Stimulated activated effector memory CD8-positive, alpha-beta T cell treated with anti-CD3 and anti-CD28 coated beads, Interleukin-12 subunit alpha, Interleukin-12 subunit beta, amount 100 ng/mL, for 72 hours (primary cell): ENCODE measurements at regions not wholly inside any gene's neighbourhood (a gene's known extent, or its start where the extent isn't known, plus 50 kb on each side); places are given as distances from the start of the nearest gene placed in this dataset.

ENCODE experiments used
- ATAC-seq: fragments of 150-1000 bp; cut with Tn5 transposase; 2 replicates; pipeline ENCODE4 v1.10.0; 2021
- DNase-seq, 2 donors: peaks; one replicate each; pipeline ENCODE4 v3.0.0; 2021 to 2022; ENCODE audit warnings: low spot score in 2 of 2
- H3K27ac Mint-ChIP-seq: one replicate; pipeline ENCODE4 v1.8.0; 2022; ENCODE audit warnings: mild to moderate bottlenecking, mixed read lengths
- H3K36me3 Mint-ChIP-seq: one replicate; pipeline ENCODE4 v1.8.0; 2022; ENCODE audit warnings: mild to moderate bottlenecking, mixed read lengths
- H3K4me1 Mint-ChIP-seq: one replicate; pipeline ENCODE4 v1.8.0; 2022; ENCODE audit warnings: mixed read lengths
- H3K4me3 Mint-ChIP-seq: one replicate; pipeline ENCODE4 v1.8.0; 2022; ENCODE audit warnings: mild to moderate bottlenecking, mixed read lengths
- H3K9me3 Mint-ChIP-seq: one replicate; pipeline ENCODE4 v1.8.0; 2022; ENCODE audit warnings: mixed read lengths

DNA sequence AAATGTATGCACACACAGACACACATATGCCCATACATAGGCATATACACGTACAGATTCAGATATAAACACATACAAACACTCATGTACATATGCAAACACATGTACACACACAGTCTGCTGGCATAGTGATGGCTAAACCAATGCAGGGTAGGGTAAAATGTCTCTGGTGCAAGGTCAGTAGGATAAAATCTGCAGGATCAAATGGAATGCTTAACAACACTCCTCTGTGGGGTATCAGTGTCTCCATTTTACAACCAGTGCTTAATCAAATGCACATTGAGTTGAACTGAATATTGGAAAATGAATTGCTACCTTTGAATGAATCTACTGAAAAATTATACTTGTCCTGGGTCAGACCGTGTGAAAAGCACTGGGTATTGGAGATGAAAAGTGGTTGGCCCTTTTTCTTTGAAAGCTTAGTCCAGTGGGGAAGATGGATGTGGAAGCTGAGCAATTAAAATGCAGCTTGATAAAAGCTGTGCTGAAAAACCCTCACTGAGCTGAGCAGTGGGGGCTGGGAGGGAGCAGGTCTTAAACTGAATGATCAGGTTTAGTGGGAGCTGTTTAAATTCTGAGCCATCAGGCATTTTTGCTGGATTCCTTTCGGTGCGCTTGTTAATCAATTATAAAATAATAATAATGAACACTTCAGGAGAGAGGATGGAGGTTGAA is 314.7 kb downstream of the HAPSTR1 start:
- no peak for DNase-seq
- H3K4me1 Mint-ChIP-seq, result no peaks in the 10 kb centered on the region
- H3K9me3 Mint-ChIP-seq, result peaks cover 3% of the 10 kb centered on the region
- H3K27ac Mint-ChIP-seq, result no peak overlapping the region
- no peak overlapping the region for H3K4me3 Mint-ChIP-seq
- ATAC-seq, result no peak
- H3K36me3 Mint-ChIP-seq, result no peaks in the 10 kb centered on the region

DNA sequence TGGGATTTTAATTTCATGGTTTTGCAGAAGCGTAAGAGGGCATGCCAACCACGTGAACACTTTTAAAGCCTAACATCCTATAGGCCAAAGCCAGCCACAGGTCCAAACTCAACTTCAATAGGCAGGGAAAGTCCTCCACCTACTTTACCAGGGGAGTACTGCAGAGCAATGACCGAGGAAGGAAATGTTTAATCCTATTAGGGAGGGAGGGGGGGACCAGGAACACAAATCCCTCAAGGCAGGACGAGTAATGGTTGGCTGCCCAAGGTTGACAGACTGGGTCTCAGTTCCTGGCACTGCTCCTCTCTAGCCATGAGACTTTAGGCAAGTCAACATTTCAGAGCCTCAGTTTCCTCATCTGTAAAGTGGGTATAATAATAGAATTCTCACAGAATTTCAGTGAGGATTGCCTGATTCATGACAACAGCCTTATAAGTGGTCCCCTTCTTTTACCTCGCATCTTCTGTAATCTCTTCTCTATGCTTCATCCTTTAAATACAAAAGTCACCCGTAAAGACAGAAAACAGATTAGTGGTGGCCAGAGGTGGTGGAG is 315.8 kb downstream of the HAPSTR1 start:
- Mint-ChIP-seq H3K9me3 (peaks cover 3% of the 10 kb centered on the region), H3K4me1 (no peaks in the 10 kb centered on the region), H3K36me3 (no peaks in the 10 kb centered on the region), H3K4me3 (no peak overlapping the region), H3K27ac (no peak overlapping the region)
- ATAC-seq, result no peak
- no peak for DNase-seq

DNA sequence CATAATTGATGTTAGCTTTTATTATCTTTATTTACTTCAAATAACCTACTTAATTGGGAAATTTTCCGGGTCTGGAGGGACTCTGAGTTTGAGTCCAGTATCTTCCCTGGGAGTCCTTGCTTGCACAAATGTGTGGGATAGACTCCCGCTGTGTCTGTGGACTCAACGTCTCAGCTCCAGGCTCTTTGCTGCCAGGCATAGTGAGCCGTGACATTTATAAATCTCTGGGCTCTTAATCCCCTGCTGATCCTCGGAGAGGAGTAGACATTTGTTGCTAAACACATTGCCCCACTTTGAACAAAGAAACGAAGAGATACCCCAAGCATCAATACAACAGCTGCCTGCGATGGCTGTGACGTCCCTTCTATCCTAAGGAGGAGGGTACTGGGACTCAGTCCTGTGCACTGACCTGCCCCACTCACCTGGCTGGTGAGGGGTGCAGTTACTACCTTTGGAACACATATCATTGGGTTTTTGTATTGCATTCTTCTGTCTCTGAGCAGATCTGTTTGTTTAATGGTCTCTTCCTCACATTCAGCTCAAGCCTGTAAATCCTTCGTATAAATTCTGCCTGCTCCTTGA is 316.9 kb downstream of the HAPSTR1 start:
- Mint-ChIP-seq H3K36me3 (no peaks in the 10 kb centered on the region), H3K27ac (no peak overlapping the region), H3K4me3 (no peak overlapping the region), H3K9me3 (peaks cover 3% of the 10 kb centered on the region), H3K4me1 (no peaks in the 10 kb centered on the region)
- DNase-seq, result no peak
- ATAC-seq, result no peak

DNA sequence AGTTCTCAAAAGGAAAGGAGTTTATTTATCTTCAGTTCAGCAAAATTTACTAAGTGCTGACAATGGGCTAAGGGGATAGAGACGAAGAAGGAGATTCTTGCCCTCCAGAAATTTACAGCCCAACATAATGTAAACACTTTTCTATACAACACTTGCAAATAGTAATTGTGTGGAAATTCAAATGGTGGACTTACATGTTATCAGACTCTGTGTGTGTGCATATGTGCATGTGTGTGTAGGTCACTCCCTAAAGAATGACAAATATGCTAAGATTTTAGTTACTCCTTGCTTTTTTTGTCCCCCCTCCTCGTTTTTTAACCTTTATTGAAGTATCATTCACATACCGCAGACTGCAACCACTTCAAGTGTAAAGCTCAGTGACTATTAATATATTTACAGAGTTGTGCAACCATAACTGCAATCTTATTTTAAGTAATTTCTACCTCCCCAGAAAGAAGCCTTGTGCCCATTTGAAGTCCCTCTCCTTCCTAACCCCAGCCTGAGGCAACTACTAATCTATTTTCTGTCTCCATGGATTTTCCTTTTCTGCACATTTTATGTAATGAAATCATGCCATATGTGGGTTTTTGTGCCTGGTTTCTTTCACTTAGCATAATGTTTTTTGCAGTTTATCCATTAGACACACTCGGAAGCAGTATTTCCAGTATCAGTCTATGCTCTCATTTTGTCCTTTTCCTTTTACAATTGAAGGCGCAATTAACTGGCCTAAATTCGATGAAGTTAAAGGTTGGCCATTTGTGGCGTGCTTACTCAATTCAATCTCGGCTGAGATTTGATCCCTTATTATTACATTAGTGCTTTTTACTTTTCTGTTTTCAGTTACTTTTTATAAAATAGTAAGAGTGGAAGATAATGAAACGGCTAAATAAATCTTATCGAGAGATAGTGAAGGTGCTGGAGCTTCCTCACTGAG is 318.4 kb downstream of the HAPSTR1 start:
- peaks cover 3% of the 10 kb centered on the region for H3K9me3 Mint-ChIP-seq
- DNase-seq (no peak), ATAC-seq (no peak)
- H3K27ac Mint-ChIP-seq, result no peak overlapping the region
- H3K4me1 Mint-ChIP-seq, result no peaks in the 10 kb centered on the region
- H3K4me3 Mint-ChIP-seq, result no peak overlapping the region
- no peaks in the 10 kb centered on the region for H3K36me3 Mint-ChIP-seq

DNA sequence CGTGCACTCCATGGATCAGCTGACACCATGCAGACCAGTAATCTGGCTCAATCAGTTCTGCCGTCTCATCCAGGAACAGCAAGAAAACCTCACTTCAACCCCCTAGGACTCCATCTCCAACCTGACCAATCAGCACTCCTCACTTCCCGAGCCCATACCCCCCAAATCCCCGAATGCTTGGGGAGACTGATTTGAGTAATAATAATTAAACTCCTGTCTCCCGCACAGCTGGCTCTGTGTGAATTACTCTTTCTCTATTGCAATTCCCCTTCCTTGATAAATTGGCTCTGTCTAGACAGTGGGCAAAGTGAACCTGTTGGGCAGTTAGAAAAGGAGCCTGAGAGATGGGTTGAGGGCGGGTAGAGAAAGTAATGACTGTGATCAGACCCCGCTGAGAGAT is 320.0 kb downstream of the HAPSTR1 start:
- H3K27ac Mint-ChIP-seq, result no peak overlapping the region
- ATAC-seq, result no peak
- no peaks in the 10 kb centered on the region for H3K4me1 Mint-ChIP-seq
- H3K9me3 Mint-ChIP-seq, result peaks cover 3% of the 10 kb centered on the region
- no peaks in the 10 kb centered on the region for H3K36me3 Mint-ChIP-seq
- no peak overlapping the region for H3K4me3 Mint-ChIP-seq
- no peak for DNase-seq

DNA sequence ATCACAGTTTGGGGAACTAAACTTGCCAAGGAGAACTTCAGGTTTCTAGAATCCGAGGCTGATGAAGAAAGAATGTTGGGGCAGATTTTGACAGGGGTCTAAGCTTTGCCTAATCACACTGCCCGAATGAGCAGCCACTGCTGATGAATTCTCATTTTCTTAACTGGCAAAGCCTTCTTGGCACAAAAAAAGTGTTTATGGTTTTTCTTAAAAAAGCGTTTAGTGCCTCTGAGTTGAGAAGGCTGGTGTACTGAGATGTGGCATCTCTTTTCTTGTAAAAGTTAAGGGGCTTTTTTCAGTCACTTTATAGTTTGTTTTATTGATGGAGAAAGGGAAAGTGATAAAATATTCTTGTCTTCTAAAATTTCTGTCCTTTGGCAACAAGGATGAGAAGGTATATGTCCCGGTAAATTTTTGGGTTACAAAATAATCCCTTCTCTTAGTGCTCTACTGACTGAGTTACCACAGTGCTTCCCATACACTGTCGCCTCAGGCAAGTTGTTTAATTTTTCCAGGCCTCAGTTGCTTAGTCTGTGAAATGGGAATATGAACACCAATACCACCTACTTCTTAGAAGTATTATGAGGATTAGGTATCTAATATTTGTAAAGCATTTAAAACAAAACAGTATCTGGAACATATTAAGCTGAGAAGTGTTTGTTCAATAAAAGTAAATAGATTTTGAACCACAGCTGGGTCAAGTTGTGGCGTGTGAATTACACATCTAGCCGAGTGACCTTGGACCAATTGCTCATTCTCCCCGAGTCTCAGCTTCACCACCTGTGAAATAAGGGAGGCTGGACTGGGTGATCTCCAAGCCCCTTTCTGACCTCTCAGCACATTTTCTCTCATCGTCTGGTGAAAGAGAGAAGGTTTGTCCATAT is 320.8 kb downstream of the HAPSTR1 start:
- no peak for ATAC-seq

DNA sequence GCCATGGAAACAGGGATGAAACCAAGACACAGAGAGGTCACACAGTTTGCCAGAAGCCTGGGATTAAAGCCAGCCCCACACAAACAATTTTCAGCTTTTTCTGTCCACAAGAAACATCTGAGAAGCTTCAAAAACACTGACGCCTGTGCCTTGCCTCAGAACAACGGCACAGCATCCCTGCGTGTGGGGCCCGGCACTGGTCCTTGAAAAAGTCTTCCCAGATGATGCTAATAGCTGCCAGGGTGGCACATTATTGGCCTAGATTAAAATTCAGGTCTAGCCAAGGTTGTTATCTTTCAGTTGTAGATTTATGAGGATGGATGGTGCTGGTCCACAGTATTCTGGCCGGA is 321.4 kb downstream of the HAPSTR1 start:
- H3K4me1 Mint-ChIP-seq, result no peaks in the 10 kb centered on the region
- DNase-seq (no peak), ATAC-seq (no peak)
- H3K27ac Mint-ChIP-seq, result no peak overlapping the region
- no peak overlapping the region for H3K4me3 Mint-ChIP-seq
- H3K9me3 Mint-ChIP-seq, result peaks cover 4% of the 10 kb centered on the region
- H3K36me3 Mint-ChIP-seq, result no peaks in the 10 kb centered on the region

More for the DNA sequence above, 320.8 kb downstream of the HAPSTR1 start:
- Mint-ChIP-seq H3K36me3 (no peaks in the 10 kb centered on the region), H3K4me1 (no peaks in the 10 kb centered on the region), H3K27ac (no peak overlapping the region), H3K9me3 (peaks cover 4% of the 10 kb centered on the region), H3K4me3 (no peak overlapping the region)
- no peak for DNase-seq

DNA sequence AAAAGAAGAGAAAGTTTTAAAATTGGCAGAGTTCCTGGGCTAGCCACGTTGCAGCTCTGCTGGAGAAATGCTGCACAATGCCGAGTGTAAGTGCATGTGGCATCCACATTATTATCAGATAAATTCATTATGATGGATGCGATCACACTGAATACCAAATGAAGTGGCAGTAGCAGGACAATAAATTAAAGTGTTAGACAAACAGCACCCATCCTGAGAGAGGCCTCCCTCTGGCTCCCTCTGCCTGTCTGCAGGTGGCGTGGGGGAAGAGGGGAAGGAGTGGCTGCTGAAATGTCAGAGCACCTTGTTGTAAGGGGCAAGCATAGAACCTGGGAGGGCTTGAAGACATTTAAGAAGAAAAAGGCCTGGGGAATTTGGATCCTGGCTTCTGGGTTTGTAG is 324.1 kb downstream of the HAPSTR1 start:
- H3K9me3 Mint-ChIP-seq, result peaks cover 9% of the 10 kb centered on the region
- DNase-seq (no peak), ATAC-seq (no peak)
- H3K27ac Mint-ChIP-seq, result no peak overlapping the region
- no peaks in the 10 kb centered on the region for H3K4me1 Mint-ChIP-seq
- H3K4me3 Mint-ChIP-seq, result no peak overlapping the region
- H3K36me3 Mint-ChIP-seq, result no peaks in the 10 kb centered on the region

DNA sequence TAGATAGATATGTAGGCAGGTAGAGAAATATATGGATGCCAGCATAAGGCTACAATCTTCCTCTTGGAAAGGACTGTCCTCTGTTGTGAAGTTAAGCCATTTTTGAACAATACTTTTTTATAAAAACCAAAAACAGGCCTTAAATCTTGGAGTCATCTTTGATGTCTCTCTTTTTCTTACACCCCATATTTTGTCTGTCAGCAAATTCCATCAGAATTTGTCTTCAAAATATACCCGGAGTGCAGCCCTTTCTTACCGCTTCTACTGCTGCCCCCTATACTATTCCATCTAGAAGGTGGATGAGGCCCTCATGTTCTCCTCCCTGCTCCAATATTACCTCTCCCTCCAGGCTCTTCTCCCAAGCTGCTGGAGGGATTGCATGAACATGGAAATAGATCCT is 326.5 kb downstream of the HAPSTR1 start:
- H3K27ac Mint-ChIP-seq, result no peak overlapping the region
- H3K4me1 Mint-ChIP-seq, result no peaks in the 10 kb centered on the region
- no peaks in the 10 kb centered on the region for H3K36me3 Mint-ChIP-seq
- peaks cover 9% of the 10 kb centered on the region for H3K9me3 Mint-ChIP-seq
- no peak overlapping the region for H3K4me3 Mint-ChIP-seq
- DNase-seq (no peak), ATAC-seq (no peak)

DNA sequence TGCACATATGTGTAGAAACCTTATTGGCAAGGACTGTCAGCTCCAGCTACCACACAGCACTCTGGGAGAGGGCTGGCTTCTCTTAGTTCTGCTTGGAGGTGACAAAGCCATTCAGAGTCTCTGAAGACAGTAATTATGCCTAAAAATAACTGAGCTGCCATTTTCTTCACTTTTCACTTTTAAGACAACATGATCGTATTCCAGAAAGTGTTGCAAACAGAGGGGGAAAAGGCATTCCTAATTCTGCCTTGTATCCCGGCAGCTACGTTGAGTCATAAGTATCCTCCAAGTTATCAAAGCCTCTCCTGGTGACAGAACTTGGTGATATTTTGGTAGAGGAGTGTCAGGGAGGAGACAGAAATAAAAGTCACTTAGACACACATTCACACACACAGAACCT is 327.7 kb downstream of the HAPSTR1 start:
- DNase-seq (no peak), ATAC-seq (no peak)
- Mint-ChIP-seq H3K27ac (no peak overlapping the region), H3K9me3 (peaks cover 9% of the 10 kb centered on the region), H3K4me1 (no peaks in the 10 kb centered on the region), H3K36me3 (no peaks in the 10 kb centered on the region), H3K4me3 (no peak overlapping the region)

DNA sequence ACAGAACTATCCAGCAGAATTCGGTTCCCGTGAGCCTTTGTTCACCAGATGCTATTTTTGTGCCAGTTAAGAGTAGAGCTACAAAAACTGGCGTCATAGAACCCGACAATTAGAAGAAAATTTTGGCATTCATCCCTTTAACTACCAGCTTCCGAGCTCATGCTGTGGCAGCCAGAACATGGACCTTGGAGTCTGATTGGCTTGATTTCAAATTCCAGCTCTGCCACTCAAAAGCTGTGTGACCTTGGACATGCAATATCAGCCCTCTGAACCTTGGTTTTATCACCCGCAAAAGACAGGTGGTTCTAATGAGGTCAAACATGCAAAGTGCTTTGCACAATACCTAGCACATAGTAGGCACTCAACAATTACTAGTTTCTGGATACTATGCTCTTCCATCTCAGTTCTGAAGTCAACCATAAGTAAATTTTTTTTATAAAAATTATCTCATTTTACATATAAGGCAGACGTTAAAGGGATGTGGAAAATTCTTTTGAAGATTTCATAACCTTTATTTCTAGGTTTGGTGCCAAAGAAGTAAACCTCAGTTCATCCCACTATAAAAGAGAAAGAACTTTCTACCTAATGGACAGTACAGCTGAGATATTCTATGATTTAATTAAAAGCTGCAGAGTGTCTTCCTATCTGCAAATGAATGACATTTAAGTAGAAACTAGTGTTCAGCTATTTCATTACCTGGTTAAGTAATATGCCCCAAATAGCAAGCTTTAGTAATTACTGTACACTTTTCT is 331.5 kb downstream of the HAPSTR1 start:
- DNase-seq (no peak), ATAC-seq (no peak)
- Mint-ChIP-seq H3K36me3 (no peaks in the 10 kb centered on the region), H3K9me3 (peaks cover 7% of the 10 kb centered on the region), H3K27ac (no peak overlapping the region), H3K4me1 (no peaks in the 10 kb centered on the region), H3K4me3 (no peak overlapping the region)

DNA sequence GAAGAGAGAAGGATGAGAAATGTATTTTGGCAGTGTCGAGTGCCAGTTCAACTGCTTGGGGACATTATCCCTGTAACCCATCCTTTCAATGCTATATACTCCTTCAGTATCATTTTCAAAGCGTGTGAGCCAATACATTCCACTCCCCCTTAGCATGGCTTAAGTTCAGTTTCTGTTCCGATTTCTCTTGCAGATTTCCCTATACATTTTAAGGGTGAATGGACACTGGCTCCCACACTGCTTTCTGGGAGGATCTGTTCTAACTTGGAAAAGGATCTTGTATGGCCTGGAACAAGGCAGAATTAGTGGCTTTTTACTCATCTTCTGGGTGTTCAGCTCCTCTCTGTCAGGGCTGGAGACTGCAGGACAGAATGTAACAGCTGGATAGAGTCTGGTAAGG is 333.8 kb downstream of the HAPSTR1 start:
- DNase-seq (no peak), ATAC-seq (no peak)
- H3K4me1 Mint-ChIP-seq, result no peaks in the 10 kb centered on the region
- H3K36me3 Mint-ChIP-seq, result no peaks in the 10 kb centered on the region
- H3K27ac Mint-ChIP-seq, result no peak overlapping the region
- peaks cover 3% of the 10 kb centered on the region for H3K9me3 Mint-ChIP-seq
- no peak overlapping the region for H3K4me3 Mint-ChIP-seq

DNA sequence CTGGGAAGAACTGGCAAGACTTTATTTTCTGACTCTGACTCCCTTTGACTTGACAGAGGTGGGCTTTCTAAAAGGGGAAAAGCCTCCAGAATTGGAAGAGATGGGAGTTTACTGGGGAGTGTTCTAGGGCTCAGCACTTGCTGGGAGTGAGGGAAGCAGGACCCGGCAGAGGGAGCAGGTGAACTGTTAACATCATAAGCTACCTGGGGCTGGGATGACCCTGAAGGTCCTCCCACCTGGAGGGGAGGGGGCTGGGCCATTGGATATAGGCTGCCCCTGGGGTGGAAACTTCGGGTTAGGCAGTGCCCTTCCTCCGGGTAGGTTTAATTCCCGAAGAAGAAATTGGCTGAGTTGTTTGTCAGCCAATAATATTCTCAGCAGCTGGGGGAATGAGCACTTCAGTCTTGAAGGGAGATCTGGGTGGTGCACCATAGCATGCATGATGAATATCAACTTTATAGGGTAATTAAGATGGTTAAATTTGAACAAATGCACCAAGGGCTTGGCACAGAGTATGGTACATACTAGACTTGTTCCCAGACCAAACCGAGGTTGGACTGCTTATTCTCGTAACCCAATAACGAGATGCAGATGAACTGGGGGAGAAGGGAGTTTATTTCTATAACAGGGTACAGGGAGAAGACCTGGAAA is 337.0 kb downstream of the HAPSTR1 start:
- ATAC-seq (no peak), DNase-seq (no peak)
- H3K27ac Mint-ChIP-seq, result no peak overlapping the region
- no peaks in the 10 kb centered on the region for H3K36me3 Mint-ChIP-seq
- no peaks in the 10 kb centered on the region for H3K4me1 Mint-ChIP-seq
- H3K4me3 Mint-ChIP-seq, result no peak overlapping the region
- peaks cover 3% of the 10 kb centered on the region for H3K9me3 Mint-ChIP-seq
